ENCODE measurements at regions not wholly inside any gene's neighbourhood (a gene's known extent, or its start where the extent isn't known, plus 50 kb on each side); places are given as distances from the start of the nearest gene placed in this dataset.

DNA sequence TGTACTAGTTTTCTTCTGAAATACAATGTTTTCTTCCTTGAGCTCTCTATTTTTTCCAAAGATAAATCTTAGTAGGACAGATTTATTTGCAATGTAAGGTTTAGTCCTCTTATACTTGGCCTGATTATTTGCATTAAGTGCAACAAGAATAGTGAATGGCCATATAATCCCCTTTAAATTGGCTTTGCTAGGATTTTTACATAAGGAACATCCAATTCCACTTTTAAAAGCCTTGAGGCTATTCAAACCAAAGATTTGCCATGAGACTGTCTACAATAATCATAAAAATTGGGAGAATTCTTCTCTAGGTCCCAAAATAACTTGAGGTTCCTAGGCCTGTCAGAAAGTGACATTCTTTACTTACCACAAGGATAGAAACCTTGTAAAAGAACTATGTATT lies 128.6 kb upstream of the THSD7A start:
- H3K9ac ChIP-seq (ENCODE audit: low read length): no peak overlapping the region
- DNase-seq (no peak), ATAC-seq (no peak)
- H3K27ac ChIP-seq (ENCODE audit: low read length): no peak overlapping the region
- no peak overlapping the region for H3K4me2 ChIP-seq (ENCODE audit: low read length)
- no peaks in the 10 kb centered on the region for H3K79me2 ChIP-seq (ENCODE audit: low read length)
- no peak overlapping the region for H3K4me3 ChIP-seq (ENCODE audit: low read length)
- no peaks in the 10 kb centered on the region for H4K20me1 ChIP-seq (ENCODE audit: low read length)
- no peaks in the 10 kb centered on the region for H3K9me2 ChIP-seq (replicated peaks; ENCODE audit: low read length)
- no peaks in the 10 kb centered on the region for H3K27me3 ChIP-seq (ENCODE audit: low read length)
- no peaks in the 10 kb centered on the region for H3K9me3 ChIP-seq (ENCODE audit: low read length)
- no peaks in the 10 kb centered on the region for H3F3A ChIP-seq (ENCODE audit: low read length, unreplicated experiment)
- no peak overlapping the region for H2AFZ ChIP-seq (ENCODE audit: low read length)
- CTCF ChIA-PET: no interaction called here
- POLR2A ChIA-PET (ENCODE audit: unreplicated experiment): no interaction called here
- intact Hi-C loops (cut with micrococcal nuclease): no loop called here
- H3K36me3 ChIP-seq (ENCODE audit: low read depth, low read length): no peaks in the 10 kb centered on the region
- BruUV-seq (replicated peaks): no TSS peak
- TF ChIP-seq EZH2phosphoT487 (IDR thresholded peaks at IDR 0.05; ENCODE audit: borderline replicate concordance, low read length) (no peak), EZH2 (IDR thresholded peaks at IDR 0.05; ENCODE audit: low read length, unreplicated experiment) (no peak)
- TF ChIP-seq, protein P1, sequence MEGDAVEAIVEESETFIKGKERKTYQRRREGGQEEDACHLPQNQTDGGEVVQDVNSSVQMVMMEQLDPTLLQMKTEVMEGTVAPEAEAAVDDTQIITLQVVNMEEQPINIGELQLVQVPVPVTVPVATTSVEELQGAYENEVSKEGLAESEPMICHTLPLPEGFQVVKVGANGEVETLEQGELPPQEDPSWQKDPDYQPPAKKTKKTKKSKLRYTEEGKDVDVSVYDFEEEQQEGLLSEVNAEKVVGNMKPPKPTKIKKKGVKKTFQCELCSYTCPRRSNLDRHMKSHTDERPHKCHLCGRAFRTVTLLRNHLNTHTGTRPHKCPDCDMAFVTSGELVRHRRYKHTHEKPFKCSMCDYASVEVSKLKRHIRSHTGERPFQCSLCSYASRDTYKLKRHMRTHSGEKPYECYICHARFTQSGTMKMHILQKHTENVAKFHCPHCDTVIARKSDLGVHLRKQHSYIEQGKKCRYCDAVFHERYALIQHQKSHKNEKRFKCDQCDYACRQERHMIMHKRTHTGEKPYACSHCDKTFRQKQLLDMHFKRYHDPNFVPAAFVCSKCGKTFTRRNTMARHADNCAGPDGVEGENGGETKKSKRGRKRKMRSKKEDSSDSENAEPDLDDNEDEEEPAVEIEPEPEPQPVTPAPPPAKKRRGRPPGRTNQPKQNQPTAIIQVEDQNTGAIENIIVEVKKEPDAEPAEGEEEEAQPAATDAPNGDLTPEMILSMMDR (conservative IDR thresholded peaks at IDR 0.05; ENCODE audit: low read depth, low read length): no peak
- no peaks in the 10 kb centered on the region for H3K4me1 ChIP-seq (ENCODE audit: insufficient read depth, low read length)

DNA sequence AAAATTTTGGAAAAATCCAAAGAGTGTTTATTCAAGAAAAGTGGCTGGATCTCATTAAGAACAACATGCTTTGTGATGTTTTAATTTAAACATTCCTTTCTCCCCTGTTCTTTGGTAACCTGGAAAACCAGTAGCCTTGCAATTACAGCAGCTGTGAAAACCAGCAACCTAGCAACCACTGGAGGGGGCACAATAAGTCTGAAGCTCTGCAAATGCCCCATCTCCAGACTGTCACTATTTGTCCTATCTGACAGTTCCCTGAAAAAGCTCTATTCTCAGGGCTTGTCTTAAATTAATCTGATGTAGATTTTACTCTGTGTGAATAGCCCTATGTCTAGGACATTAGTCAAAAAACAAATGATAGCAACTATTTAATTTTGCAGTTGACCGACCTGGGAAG lies 137.6 kb upstream of the THSD7A start:
- ATAC-seq (no peak; the same call in 1 of the 2 replicates), DNase-seq (no peak)
- ChIA-PET POLR2A (ENCODE audit: unreplicated experiment) (no interaction called here), CTCF (no interaction called here)
- Histone ChIP-seq H3K79me2 (ENCODE audit: low read length) (no peaks in the 10 kb centered on the region), H4K20me1 (ENCODE audit: low read length) (no peaks in the 10 kb centered on the region), H3F3A (ENCODE audit: low read length, unreplicated experiment) (no peaks in the 10 kb centered on the region), H3K4me1 (ENCODE audit: insufficient read depth, low read length) (no peaks in the 10 kb centered on the region), H3K9ac (ENCODE audit: low read length) (no peak overlapping the region), H3K9me2 (replicated peaks; ENCODE audit: low read length) (no peaks in the 10 kb centered on the region), H3K9me3 (ENCODE audit: low read length) (no peaks in the 10 kb centered on the region), H3K4me2 (ENCODE audit: low read length) (no peak overlapping the region), H3K36me3 (ENCODE audit: low read depth, low read length) (no peaks in the 10 kb centered on the region), H3K27ac (ENCODE audit: low read length) (no peak overlapping the region), H2AFZ (ENCODE audit: low read length) (no peak overlapping the region), H3K27me3 (ENCODE audit: low read length) (no peaks in the 10 kb centered on the region), H3K4me3 (ENCODE audit: low read length) (no peak overlapping the region)
- no peak for TF ChIP-seq EZH2 (IDR thresholded peaks at IDR 0.05; ENCODE audit: low read length, unreplicated experiment)
- TF ChIP-seq, protein P1 (conservative IDR thresholded peaks at IDR 0.05; ENCODE audit: low read depth, low read length): no peak
- TF ChIP-seq EZH2phosphoT487 (IDR thresholded peaks at IDR 0.05; ENCODE audit: borderline replicate concordance, low read length): no peak
- intact Hi-C loops (cut with micrococcal nuclease): no loop called here
- BruUV-seq (replicated peaks): no TSS peak

DNA sequence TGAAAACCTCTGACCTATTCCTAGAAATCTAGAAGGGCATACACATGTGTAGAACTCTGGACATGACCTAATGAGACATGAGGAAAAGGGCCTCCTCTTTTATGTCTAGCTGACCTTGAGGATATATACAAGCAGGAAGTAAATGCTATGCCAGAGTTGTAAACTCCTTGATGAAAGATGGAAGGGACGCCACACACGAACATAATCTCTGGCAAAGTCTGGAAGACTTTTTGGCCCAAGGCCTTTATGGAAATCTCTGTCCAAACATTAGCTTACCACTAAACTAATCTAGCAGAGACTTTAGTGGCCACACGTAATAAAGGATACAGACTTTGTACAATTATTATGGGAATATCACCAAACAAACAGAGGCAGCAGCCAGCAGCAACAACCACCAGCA lies 138.1 kb upstream of the THSD7A start:
- H4K20me1 ChIP-seq (ENCODE audit: low read length): no peaks in the 10 kb centered on the region
- ATAC-seq (no peak), DNase-seq (no peak)
- TF ChIP-seq, protein P1 (conservative IDR thresholded peaks at IDR 0.05; ENCODE audit: low read depth, low read length): no peak
- TF ChIP-seq EZH2phosphoT487 (IDR thresholded peaks at IDR 0.05; ENCODE audit: borderline replicate concordance, low read length) (no peak), EZH2 (IDR thresholded peaks at IDR 0.05; ENCODE audit: low read length, unreplicated experiment) (no peak)
- no peak overlapping the region for H3K27ac ChIP-seq (ENCODE audit: low read length)
- no peaks in the 10 kb centered on the region for H3K4me1 ChIP-seq (ENCODE audit: insufficient read depth, low read length)
- POLR2A ChIA-PET (ENCODE audit: unreplicated experiment): no interaction called here
- CTCF ChIA-PET: no interaction called here
- intact Hi-C loops (cut with micrococcal nuclease): no loop called here
- no peaks in the 10 kb centered on the region for H3F3A ChIP-seq (ENCODE audit: low read length, unreplicated experiment)
- no peak overlapping the region for H3K9ac ChIP-seq (ENCODE audit: low read length)
- no peak overlapping the region for H3K4me2 ChIP-seq (ENCODE audit: low read length)
- H3K36me3 ChIP-seq (ENCODE audit: low read depth, low read length): no peaks in the 10 kb centered on the region
- H3K4me3 ChIP-seq (ENCODE audit: low read length): no peak overlapping the region
- no peak overlapping the region for H2AFZ ChIP-seq (ENCODE audit: low read length)
- no peaks in the 10 kb centered on the region for H3K9me2 ChIP-seq (replicated peaks; ENCODE audit: low read length)
- H3K9me3 ChIP-seq (ENCODE audit: low read length): no peaks in the 10 kb centered on the region
- no peaks in the 10 kb centered on the region for H3K79me2 ChIP-seq (ENCODE audit: low read length)
- no TSS peak for BruUV-seq (replicated peaks)
- no peaks in the 10 kb centered on the region for H3K27me3 ChIP-seq (ENCODE audit: low read length)

Data from PC-3 (cell line).